B cell (primary cell): ENCODE measurements at regions not wholly inside any gene's neighbourhood (a gene's known extent, or its start where the extent isn't known, plus 50 kb on each side); places are given as distances from the start of the nearest gene placed in this dataset.
"Not testable (repeated sequence)": the region's sequence is repeated elsewhere in the genome, so short reads cannot be mapped to it uniquely, and the experiment has no call there.

Experiments used
- ATAC-seq: fragments of 200-7000 bp; cut with Tn5 transposase; one replicate; pipeline ENCODE4 v1.10.0; 2021; ENCODE audit warnings: low read depth, mild to moderate bottlenecking, moderate number of reproducible peaks, moderate library complexity
- CTCF ChIA-PET: fragments of 350-600 bp; sonication (Branson Sonifier 250); formaldehyde crosslinking; loops from one replicate; lab custom pipeline; 2021; ENCODE audit warnings: antibody characterized with exemption, inconsistent platforms; lab: Charles Lee
- POLR2A ChIA-PET: fragments of 350-600 bp; sonication (Branson Sonifier 250); formaldehyde crosslinking; loops from one replicate; lab custom pipeline; 2021; ENCODE audit warnings: antibody characterized with exemption; lab: Charles Lee
- DNase-seq: peaks from one replicate; pipeline ENCODE4 v3.0.0; 2013
- H2AFZ ChIP-seq: 2 replicates; pipeline ENCODE4 v1.6.1; 2012; ENCODE audit warnings: mild to moderate bottlenecking, low read depth, low read length; ENCODE audit not compliant: insufficient read depth, poor library complexity, severe bottlenecking
- H3K27ac ChIP-seq, 2 donors: 1 replicate in 1 of 2; 2 replicates in 1 of 2; pipeline ENCODE4 v1.5.1; 2012 to 2013; ENCODE audit warnings: low read length in 2 of 2, mild to moderate bottlenecking in 2 of 2, moderate library complexity in 1 of 2
- H3K27me3 ChIP-seq, 4 experiments: fragments of 200-600 bp in 1 of 4; sonication (generic) in 1 of 4; replicated peaks in 1 of 4; 1 replicate in 2 of 4; 2 replicates in 2 of 4; pipeline versions ENCODE4 v1.6.1 to v1.7.0; 2013 to 2016; ENCODE audit warnings: low read length in 3 of 4, mild to moderate bottlenecking in 2 of 4, mixed read lengths in 1 of 4, moderate library complexity in 1 of 4; ENCODE audit not compliant: insufficient read depth in 4 of 4, control insufficient read depth in 3 of 4; ENCODE audit errors: control extremely low read depth in 1 of 4
- H3K36me3 ChIP-seq, 2 experiments: replicated peaks in 1 of 2; 1 replicate in 1 of 2; 2 replicates in 1 of 2; pipeline versions ENCODE4 v1.6.1 to v1.7.1; 2013; ENCODE audit warnings: low read length in 1 of 2; ENCODE audit not compliant: insufficient read depth in 2 of 2, control insufficient read depth in 1 of 2; ENCODE audit errors: control extremely low read depth in 1 of 2, extremely low read depth in 1 of 2
- H3K4me1 ChIP-seq, 2 donors: fragments of 200-600 bp in 1 of 2; sonication (generic) in 1 of 2; 1 replicate in 1 of 2; 2 replicates in 1 of 2; pipeline versions ENCODE4 v1.5.1 to v1.6.1; 2013 to 2017; ENCODE audit warnings: low read length in 2 of 2; ENCODE audit not compliant: control insufficient read depth in 2 of 2, insufficient read depth in 2 of 2
- H3K4me2 ChIP-seq: replicated peaks from 2 replicates; pipeline ENCODE3; 2012; ENCODE audit warnings: mild to moderate bottlenecking, low read depth, low read length; ENCODE audit not compliant: poor library complexity, severe bottlenecking
- H3K4me3 ChIP-seq, 5 experiments: fragments of 200-600 bp in 1 of 5; sonication (generic) in 1 of 5; 1 replicate in 3 of 5; 2 replicates in 2 of 5; pipeline versions ENCODE4 v1.5.1 to v1.7.0; 2011 to 2016; ENCODE audit warnings: low read length in 4 of 5, mild to moderate bottlenecking in 4 of 5, low read depth in 2 of 5, control low read depth in 1 of 5, moderate library complexity in 1 of 5; ENCODE audit not compliant: insufficient read depth in 1 of 5; ENCODE audit errors: control extremely low read depth in 1 of 5, extremely low read depth in 1 of 5
- H3K79me2 ChIP-seq: fragments of 200-600 bp; sonication (generic); one replicate; pipeline ENCODE4 v1.6.0; 2016; ENCODE audit warnings: low read length; ENCODE audit not compliant: control insufficient read depth, insufficient read depth
- H3K9ac ChIP-seq: fragments of 200-600 bp; sonication (generic); 2 replicates; pipeline ENCODE4 v1.6.1; 2017; ENCODE audit warnings: mild to moderate bottlenecking, low read length, moderate library complexity
- H3K9me3 ChIP-seq, 3 donors: one replicate each; pipeline versions ENCODE4 v1.6.1 to v1.7.1; 2013; ENCODE audit warnings: low read length in 2 of 3; ENCODE audit not compliant: control insufficient read depth in 2 of 3, insufficient read depth in 1 of 3; ENCODE audit errors: control extremely low read depth in 1 of 3
- H4K20me1 ChIP-seq: 2 replicates; pipeline ENCODE4 v1.6.0; 2012; ENCODE audit warnings: mild to moderate bottlenecking, low read length; ENCODE audit not compliant: insufficient read depth, control insufficient read depth, poor library complexity, severe bottlenecking
- H3K27ac Mint-ChIP-seq: one replicate; pipeline ENCODE4 v1.8.0; 2021; ENCODE audit warnings: mixed read lengths
- H3K27me3 Mint-ChIP-seq: one replicate; pipeline ENCODE4 v1.8.0; 2021; ENCODE audit warnings: mixed read lengths
- H3K4me1 Mint-ChIP-seq: one replicate; pipeline ENCODE4 v1.8.0; 2021; ENCODE audit warnings: mixed read lengths
- H3K4me3 Mint-ChIP-seq: one replicate; pipeline ENCODE4 v1.8.0; 2021; ENCODE audit warnings: mixed read lengths
- H3K9me3 Mint-ChIP-seq: one replicate; pipeline ENCODE4 v1.8.0; 2022; ENCODE audit warnings: mixed read lengths; ENCODE audit not compliant: insufficient read depth
- CTCF ChIP-seq: fragments of 200-600 bp; IDR thresholded peaks from one replicate; pipeline ENCODE4 v1.8.0; 2022; ENCODE audit warnings: antibody characterized with exemption, mild to moderate bottlenecking
- EZH2 ChIP-seq: IDR thresholded peaks from 2 replicates; pipeline ENCODE4 v1.6.1; 2012; ENCODE audit warnings: borderline replicate concordance, low read depth, mild to moderate bottlenecking, moderate library complexity, low read length; ENCODE audit not compliant: insufficient read depth, poor library complexity, severe bottlenecking
- WGBS: methylation state at CpG from one replicate; pipeline ENCODE4 v1.1.5; 2013; ENCODE audit warnings: missing lambda C conversion rate; ENCODE audit not compliant: insufficient coverage; 5-methylcytosine and 5-hydroxymethylcytosine counted together
- intact Hi-C: fragments of 100-400 bp; cut with micrococcal nuclease; formaldehyde crosslinking; loops from one replicate; pipeline ENCODE4 v1.10.0; 2022

- H3K27ac ChIP-seq, H3K9ac ChIP-seq, H3K9me3 ChIP-seq, H3K4me3 Mint-ChIP-seq, ATAC-seq, H3K36me3 ChIP-seq, H4K20me1 ChIP-seq, H3K4me3 ChIP-seq, H3K4me2 ChIP-seq, H3K27ac Mint-ChIP-seq, H3K27me3 Mint-ChIP-seq, H3K79me2 ChIP-seq, H3K4me1 ChIP-seq, intact Hi-C loops, H3K27me3 ChIP-seq, POLR2A ChIA-PET, H3K9me3 Mint-ChIP-seq, H2AFZ ChIP-seq, H3K4me1 Mint-ChIP-seq, CTCF ChIA-PET, DNase-seq: not testable (repeated sequence)
- WGBS = no CpG with 5 or more reads among the region's 1 CpG
These were observed 86.0 kb upstream of the MB21D2 start for GRCh38 chr3:193003624-193004023.

GRCh38 chr3:193008654-193009053 lies 91.0 kb upstream of the MB21D2 start:
- H3K27me3 Mint-ChIP-seq = peaks cover 14% of the 10 kb centered on the region
- Histone ChIP-seq H3K9ac (no peak overlapping the region), H3K36me3 (no peaks in the 10 kb centered on the region), H3K4me3 (no peak overlapping the region), H3K4me1 (no peaks in the 10 kb centered on the region), H3K27ac (no peak overlapping the region), H3K27me3 (no peaks in the 10 kb centered on the region), H3K79me2 (no peaks in the 10 kb centered on the region), H3K4me2 (no peak overlapping the region), H2AFZ (no peak overlapping the region), H3K9me3 (no peaks in the 10 kb centered on the region), H4K20me1 (no peaks in the 10 kb centered on the region)
- 89% methylated on average over 1 of the region's 1 CpG for WGBS
- H3K4me1 Mint-ChIP-seq = no peaks in the 10 kb centered on the region
- H3K4me3 Mint-ChIP-seq = no peak overlapping the region
- H3K9me3 Mint-ChIP-seq = peaks cover 2% of the 10 kb centered on the region
- DNase-seq (no peak), ATAC-seq (no peak)
- intact Hi-C loops = no loop called here
- TF ChIP-seq EZH2 (no peak), CTCF (no peak)
- no peak overlapping the region for H3K27ac Mint-ChIP-seq
- ChIA-PET POLR2A (no interaction called here), CTCF (no interaction called here)
